Heart left ventricle (tissue), 13 donors: ENCODE measurements at regions not wholly inside any gene's neighbourhood (a gene's known extent, or its start where the extent isn't known, plus 50 kb on each side); places are given as distances from the start of the nearest gene placed in this dataset.
"Not testable (repeated sequence)": the region's sequence is repeated elsewhere in the genome, so short reads cannot be mapped to it uniquely, and the experiment has no call there.

Experiments
- CTCF ChIP-seq, 12 donors: fragments of 200-600 bp; sonication (generic) in 4 of 12; IDR thresholded peaks; one replicate each; pipeline versions ENCODE4 v1.5.0 to v1.8.0; 2018 to 2022; ENCODE audit warnings: antibody characterized with exemption in 12 of 12, mild to moderate bottlenecking in 5 of 12
- POLR2A ChIP-seq, 2 donors: fragments of 450-650 bp; IDR thresholded peaks; one replicate each; pipeline ENCODE4 v1.6.1; 2017; ENCODE audit warnings: antibody characterized with exemption in 2 of 2, mild to moderate bottlenecking in 2 of 2, moderate library complexity in 2 of 2
- donor health status: ischemic (EF 13 %, LVEDD 7.1; RV severe dilation, severe dysfunction).
- donor health status: DM: no; HTN: yes; CAD: no.
- donor health status: DM: no; HTN: no; CAD: no.
- donor health status: ischemic (EF 25% LVEDD 6.9; RV normal size, moderate dysfunction).
- donor health status: ischemic (EF 25% LVEDD 5.7; RV mildly dilated, moderate dysfunction).
- donor health status: ischemic (EF 35%, LVEDD 5.7; RV mildly dilated, moderate dysfunction).
- donor health status: nonischemic (EF 11% LVEDD 7.7; RV severe dilation, severe dysfunction).
- donor health status: DM: yes; HTN: yes; CAD: no.
- donor health status: PGD.
- donor health status: ischemic (EF 29% LVEDD 5.4; RV normal size, mild dysfunction).
- donor health status: nonischemic (EF 23%, LVEDD 6.1; RV moderate dilation, normal function).

- not testable (repeated sequence) for TF ChIP-seq CTCF, POLR2A (IDR thresholded peaks at IDR 0.05)
These were observed 268.6 kb downstream of the SPATA31A1 start for GRCh38 chr9:39624048-39624447.
